ENCODE measurements at regions not wholly inside any gene's neighbourhood (a gene's known extent, or its start where the extent isn't known, plus 50 kb on each side); places are given as distances from the start of the nearest gene placed in this dataset.

GRCh38 chr9:27625751-27626150 lies 52.5 kb upstream of the C9orf72 start:
- no peak for DNase-seq

DNA sequence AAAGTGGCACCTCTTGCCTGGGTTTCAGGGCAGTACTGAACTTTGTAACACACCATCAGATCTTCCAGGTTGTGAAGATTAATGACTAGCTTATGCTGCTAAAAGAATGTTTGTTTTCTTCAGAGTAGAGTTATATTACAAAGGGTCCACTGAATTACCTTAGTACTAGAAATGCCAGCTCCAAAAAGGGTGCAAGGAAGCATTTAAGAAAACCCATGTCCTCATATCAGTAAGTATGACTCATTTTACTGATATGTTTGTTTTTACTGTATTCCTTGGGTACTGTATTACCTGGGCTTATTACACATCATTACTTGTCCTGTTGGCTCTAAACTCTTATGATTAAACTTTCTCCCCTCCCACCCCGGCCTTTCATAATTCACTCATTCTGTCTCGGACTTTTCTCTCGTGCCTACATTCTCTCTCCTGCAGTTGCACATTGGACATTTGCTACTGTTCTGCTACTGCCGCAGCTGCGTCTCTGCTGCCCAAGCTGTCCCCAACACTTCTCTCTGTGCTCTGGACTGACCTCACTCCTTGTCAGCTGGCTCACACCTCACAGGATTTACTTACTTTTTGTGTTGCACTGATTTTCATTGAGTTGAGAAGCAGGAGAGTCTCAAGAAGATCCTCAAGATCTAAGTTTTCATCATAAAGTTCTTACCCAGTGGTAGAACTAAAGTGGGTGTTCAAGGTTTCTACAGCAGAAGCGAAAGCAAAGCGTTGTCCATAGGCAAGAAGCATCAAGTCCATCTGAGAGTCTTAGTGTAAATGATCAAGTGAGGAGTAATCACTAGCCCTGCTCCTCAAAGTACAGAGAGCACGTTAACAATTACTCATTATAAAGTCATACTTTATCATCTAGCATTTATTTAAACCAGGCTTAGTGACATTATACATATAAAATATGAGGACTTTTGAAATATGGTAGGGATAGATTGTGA lies 53.2 kb upstream of the C9orf72 start:
- no peak for DNase-seq

GRCh38 chr9:27627188-27627564 lies 53.9 kb upstream of the C9orf72 start:
- no peak for DNase-seq

GRCh38 chr9:27628311-27628710 lies 55.0 kb upstream of the C9orf72 start:
- no peak for DNase-seq

- no peak for DNase-seq
These were observed 56.1 kb upstream of the C9orf72 start for GRCh38 chr9:27629425-27629824.

DNA sequence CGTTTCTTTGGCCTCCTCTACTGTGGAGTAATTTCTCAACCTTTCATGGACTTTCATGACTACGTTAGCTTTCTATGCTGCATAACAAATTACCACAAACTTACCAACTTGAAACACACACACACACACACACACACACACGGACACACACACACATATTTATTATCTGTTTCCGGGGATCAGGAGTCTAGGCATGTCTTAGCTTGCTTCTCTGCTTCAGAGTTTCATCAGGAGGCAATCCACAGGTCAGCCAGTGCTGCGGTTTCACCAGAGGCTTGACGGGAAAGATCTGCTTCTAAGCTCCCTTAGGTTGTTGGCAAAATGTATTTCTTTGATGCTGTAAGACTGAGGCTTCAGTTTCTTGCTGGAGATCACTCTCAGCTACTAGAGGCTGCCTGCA lies 59.0 kb upstream of the C9orf72 start:
- no peak for DNase-seq

GRCh38 chr9:27633764-27634163 lies 60.5 kb upstream of the C9orf72 start:
- DNase-seq, result no peak

DNA sequence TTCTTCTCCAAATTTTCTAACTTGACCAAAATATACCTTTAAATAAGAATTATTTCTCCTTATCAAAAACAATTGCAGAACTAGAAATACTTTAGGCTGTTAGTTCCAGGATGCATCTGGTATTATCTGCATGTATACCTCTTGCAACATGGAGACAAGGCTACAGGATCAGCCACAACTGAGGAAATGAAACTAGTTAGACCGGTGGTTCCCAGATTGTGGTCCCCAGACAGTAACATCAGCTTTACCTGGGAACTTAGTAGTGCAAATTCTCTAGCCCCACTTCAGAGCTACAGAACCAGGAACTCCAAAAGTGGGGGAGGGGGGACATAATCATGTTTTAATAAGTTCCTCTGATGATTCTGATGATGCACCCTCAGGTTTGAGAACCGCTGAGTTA lies 61.6 kb upstream of the C9orf72 start:
- no peak for DNase-seq

DNA sequence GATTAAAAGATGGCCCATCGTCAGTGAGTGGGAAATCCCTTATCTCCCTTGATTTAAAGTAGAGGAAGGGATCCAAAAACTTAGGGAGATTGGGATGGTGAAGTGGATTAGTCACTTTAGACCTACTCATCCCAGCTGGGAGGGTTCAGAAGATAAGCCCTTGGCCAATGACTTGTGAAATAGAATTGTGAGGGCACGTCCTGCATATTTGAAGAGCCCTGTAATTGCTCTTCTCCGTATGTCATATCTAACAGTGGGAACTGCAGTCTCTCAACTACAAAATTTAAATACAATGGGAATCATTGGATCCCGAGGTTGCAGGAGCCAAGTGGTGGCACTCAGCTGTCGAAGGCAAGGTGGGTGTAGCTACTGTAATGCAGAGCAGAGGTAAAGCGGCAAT lies 65.4 kb upstream of the C9orf72 start:
- no peak for DNase-seq

GRCh38 chr9:27645161-27645840 lies 72.0 kb upstream of the C9orf72 start:
- DNase-seq, result no peak

DNA sequence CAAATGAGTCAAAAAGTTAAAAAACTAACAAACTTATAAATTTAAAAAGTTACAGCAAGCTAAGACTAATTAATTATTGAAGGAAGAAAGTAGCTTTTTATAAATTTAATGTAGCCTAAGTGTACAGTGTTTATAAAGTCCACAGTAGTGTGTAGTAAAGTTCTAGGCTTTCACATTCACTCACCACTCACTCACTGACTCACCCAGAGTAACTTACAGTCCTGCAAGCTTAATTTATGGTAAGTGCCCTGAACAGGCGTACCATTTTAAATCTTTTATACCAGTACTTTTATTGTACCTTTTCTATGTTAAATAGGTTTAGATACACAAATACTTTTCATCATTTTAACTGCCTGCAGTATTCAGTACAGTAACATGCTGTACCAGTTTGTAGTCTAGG lies 80.0 kb upstream of the C9orf72 start:
- DNase-seq, result no peak

DNA sequence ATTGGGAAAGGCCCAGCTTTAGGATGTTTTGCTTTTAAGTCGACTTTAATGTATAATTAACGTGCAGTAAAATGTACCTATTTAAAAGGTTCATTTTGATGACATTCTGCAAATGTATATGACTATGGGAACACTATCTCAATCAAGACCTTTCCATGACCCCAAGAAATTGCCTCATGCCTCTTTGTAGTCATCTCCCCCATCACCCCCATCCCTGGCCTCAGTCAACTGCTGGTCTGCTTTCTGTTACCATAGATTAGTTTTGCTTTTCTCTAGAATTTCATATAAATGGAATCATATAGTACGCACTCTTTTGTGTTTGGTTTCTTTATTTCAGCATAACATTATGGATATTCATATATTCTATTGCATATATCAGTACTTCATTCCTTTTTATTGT lies 80.7 kb upstream of the C9orf72 start:
- no peak for DNase-seq

DNA sequence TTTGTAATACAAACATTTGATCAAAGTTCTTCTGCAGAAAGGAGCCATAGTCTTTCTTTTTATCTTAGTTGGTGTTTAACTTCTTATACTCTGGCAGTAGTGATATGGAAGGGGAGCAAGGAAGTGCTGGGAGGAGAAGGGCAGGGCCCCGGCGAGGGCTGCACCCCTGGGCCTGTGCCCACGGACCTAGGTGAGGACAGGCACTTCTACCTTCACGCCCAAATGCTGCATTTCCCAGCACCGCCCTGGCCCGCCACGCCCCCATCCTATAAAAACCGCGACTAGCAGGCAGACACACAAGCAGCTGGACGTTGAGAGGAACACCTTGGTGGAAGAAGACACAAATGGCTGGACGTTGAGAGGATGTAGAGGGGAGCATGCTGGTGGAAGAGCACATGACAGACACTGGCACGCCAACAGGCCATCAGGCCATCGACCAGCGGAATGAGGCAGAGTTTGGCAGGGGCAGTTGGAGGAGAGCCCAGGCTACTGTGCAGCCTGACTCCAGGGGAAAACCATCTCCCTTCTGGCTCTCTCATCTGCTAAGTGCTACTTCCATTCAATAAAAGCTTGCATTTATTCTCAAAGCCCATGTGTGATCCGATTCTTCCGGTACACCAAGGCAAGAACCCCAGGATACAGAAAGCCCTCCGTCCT lies 81.5 kb upstream of the C9orf72 start:
- DNase-seq, result no peak

DNA sequence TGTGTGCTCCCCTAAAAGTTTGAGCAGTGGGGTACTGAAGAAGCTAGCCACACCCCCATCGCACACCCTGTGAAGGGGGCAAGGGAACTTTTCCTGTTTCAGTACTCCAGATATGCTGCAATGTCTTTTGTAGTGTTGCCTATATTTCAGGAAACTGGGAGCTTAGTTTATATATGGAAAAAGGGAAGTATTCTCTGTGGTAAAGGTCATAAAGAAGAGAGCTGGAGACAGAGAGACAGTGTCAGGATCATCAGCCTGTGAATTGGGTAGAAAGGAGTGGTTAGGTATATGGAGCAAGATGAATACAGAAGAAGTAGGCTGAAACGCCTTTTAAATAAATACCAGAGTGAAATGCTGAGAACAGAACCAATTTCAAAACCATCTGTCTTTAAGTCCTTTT lies 82.2 kb upstream of the C9orf72 start:
- DNase-seq, result no peak

GRCh38 chr9:27659001-27659400 lies 85.7 kb upstream of the C9orf72 start:
- no peak for DNase-seq

GRCh38 chr9:27659571-27659970 lies 86.3 kb upstream of the C9orf72 start:
- no peak for DNase-seq

DNA sequence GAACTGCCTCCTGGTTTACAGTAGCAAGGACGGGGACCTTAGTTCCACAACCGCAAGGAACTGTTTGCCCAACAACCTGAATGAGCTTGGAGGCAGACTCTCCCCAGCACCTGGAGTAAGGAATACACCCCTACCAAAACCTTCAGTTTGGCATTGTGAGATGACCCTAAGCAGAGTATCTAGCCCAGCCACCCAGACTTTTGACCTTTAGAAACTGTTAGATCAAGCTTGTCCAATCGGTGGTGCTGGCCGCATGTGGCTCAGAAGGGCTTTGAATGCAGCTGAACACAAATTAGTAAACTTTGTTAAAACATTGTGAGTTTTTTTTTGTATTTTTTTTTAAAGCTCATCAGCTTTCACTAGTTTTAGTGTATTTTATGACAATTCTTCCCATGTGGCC lies 86.9 kb upstream of the C9orf72 start:
- DNase-seq, result no peak

DNA sequence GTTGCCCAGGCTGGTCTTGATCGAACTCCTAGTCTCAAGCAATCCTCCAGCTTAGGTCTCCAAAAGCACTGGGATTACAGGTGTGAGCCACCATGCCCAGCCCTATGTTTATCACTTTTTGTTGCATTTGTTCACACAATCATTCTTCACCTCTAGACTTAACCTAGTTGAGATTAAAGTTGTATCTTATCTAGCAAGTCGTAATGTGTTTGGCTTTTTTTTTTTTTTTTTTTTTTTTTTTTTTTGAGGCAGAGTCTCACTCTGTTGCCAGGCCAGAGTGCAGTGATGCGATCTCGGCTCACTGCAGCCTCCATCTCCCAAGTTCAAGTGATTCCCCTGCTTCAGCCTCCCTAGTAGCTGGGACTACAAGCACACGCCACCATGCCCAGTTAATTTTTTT lies 90.2 kb upstream of the C9orf72 start:
- no peak for DNase-seq

- no peak for DNase-seq
These were observed 91.0 kb upstream of the C9orf72 start for GRCh38 chr9:27664121-27664779.

GRCh38 chr9:27665136-27665535 lies 91.9 kb upstream of the C9orf72 start:
- no peak for DNase-seq

DNA sequence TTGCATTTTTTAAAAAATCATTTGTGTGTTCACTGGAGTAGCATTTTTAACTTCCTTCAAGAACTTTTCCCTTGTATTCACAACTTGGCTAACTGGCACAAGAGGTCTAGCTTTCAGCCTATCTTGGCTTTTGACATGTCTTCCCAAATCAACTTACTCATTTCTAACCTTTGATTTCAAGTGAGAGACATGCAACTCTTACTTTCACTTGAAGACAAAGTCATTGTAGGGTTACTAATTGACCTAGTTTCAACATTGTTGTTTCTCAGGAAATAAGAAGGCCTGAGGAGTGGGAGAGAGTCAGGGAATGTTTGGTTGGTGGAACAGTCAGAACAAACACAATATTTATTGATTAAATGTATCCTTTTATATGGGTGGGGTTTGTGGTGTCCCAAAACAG lies 95.0 kb upstream of the C9orf72 start:
- no peak for DNase-seq

DNA sequence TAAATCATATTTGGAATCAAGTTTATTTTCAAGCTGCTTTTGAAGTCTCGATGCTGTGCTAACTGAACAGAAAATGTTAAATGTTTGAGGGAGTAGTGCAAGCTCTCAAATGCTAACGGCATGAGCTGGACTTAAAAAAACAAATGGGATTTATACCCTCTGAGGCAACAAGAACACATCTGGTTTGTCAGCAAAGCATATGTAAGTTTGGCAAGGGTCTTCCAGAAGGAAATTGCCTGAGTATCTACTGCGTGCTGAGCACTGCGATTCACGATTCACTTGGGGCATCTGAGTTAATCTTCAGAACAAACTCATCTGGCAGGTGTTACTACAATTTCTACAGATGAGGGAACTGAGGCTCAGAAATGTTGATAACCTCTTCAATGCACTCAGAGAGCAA lies 98.4 kb upstream of the C9orf72 start:
- DNase-seq, result no peak

DNA sequence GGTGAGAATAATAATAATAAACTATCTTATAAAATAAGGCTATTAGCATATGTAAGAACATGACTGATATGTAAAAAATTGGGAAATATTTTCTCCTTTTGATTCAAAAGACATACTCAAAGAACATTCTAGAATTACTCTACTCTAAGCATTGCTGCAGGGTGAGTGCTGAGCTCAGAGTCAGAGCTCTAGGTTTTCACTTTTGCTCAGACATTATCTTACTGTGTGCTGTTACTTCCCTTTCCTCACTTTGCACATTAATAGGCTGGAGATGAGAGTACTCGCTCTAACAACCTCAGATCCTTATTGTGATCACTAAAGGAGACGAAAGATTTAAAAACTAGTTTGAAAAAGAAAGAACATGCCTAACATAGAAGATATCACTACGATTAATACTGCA lies 99.4 kb upstream of the C9orf72 start:
- DNase-seq, result no peak
